SJSA1 (cell line): ENCODE measurements at regions not wholly inside any gene's neighbourhood (a gene's known extent, or its start where the extent isn't known, plus 50 kb on each side); places are given as distances from the start of the nearest gene placed in this dataset.

ENCODE experiments used
- DNase-seq, 2 experiments: peaks; one replicate each; pipeline ENCODE4 v3.0.0-alpha.2; 2015 to 2020; ENCODE audit warnings: low spot score in 2 of 2, low read depth in 1 of 2
- H3K27ac ChIP-seq: fragments of 250-450 bp; sonication (Bioruptor Pico); 2 replicates; pipeline ENCODE4 v1.5.1; 2020; ENCODE audit warnings: mild to moderate bottlenecking, moderate library complexity
- H3K27me3 ChIP-seq: fragments of 250-450 bp; sonication (Bioruptor Pico); replicated peaks from 2 replicates; pipeline ENCODE4 v1.5.1; 2020; ENCODE audit warnings: mild to moderate bottlenecking, moderate library complexity
- H3K36me3 ChIP-seq: fragments of 250-450 bp; sonication (Bioruptor Pico); 2 replicates; pipeline ENCODE4 v1.5.1; 2020; ENCODE audit warnings: mild to moderate bottlenecking
- H3K4me1 ChIP-seq: fragments of 250-450 bp; sonication (Bioruptor Pico); replicated peaks from 2 replicates; pipeline ENCODE4 v1.6.1; 2021; ENCODE audit warnings: mild to moderate bottlenecking
- H3K4me3 ChIP-seq: fragments of 250-450 bp; sonication (Bioruptor Pico); 2 replicates; pipeline ENCODE4 v1.5.1; 2020; ENCODE audit warnings: mild to moderate bottlenecking
- H3K9me3 ChIP-seq: fragments of 250-450 bp; sonication (Bioruptor Pico); replicated peaks from 2 replicates; pipeline ENCODE4 v1.5.1; 2020; ENCODE audit warnings: mild to moderate bottlenecking

DNA sequence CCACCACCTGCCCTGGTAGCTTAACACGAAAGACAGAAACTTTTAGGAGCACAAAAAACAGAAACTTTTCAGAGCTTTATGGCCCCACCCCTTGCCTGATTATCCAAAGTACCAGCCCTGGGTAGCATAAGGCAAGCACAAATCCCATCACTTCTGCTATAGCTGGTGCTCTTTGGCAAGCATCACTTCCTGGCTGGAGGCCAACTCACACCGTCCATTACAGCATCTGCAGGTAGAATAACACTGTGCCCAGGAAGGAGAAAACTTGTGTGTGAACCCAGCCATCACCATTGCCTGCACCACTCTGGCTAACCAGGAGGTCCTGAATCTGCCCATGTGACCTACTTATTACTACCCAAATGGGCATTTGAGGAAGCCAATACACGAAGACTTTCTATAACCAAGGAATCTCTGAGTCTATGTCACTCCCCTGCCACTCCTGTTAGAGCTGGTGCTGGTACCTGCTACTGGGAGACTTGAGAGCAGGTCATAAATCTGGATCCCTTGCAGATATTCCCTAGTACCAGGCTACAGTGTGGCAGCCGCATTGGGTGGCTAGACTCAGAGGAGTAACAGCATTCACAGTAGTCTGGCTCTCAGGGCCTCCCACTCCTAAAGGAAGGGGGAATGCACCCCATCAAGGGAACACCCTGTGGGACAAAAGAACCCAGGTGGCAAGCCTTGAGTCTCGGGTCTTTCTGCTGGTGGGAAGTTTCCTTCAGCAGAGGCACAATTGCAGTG lies 73.3 kb upstream of the AKAP13 start:
- no peaks in the 10 kb centered on the region for H3K27me3 ChIP-seq
- no peak overlapping the region for H3K27ac ChIP-seq
- no peaks in the 10 kb centered on the region for H3K36me3 ChIP-seq
- no peak overlapping the region for H3K4me3 ChIP-seq
- H3K4me1 ChIP-seq: no peaks in the 10 kb centered on the region
- no peak for DNase-seq
- H3K9me3 ChIP-seq: no peaks in the 10 kb centered on the region

DNA sequence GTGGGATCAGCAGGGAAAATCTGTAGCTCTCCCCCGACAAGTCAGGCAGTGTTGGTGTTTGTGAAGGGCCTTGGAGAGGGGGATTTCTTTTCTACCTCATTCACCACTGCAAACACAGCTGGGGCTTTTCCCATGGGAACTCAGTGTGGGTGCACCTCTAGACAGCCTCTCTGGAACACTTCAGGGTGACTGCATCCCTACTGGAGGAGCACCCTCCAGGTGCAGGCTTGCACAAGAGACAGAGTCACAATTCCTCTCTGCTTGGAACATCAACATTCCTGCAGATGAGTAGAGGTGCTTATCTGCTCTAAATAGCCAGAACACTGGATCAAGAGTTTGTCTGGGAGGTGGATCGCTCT lies 72.7 kb upstream of the AKAP13 start:
- H3K27me3 ChIP-seq: no peaks in the 10 kb centered on the region
- no peak overlapping the region for H3K4me3 ChIP-seq
- peaks cover 4% of the 10 kb centered on the region for H3K4me1 ChIP-seq
- H3K27ac ChIP-seq: no peak overlapping the region
- H3K36me3 ChIP-seq: no peaks in the 10 kb centered on the region
- no peak for DNase-seq
- H3K9me3 ChIP-seq: no peaks in the 10 kb centered on the region

DNA sequence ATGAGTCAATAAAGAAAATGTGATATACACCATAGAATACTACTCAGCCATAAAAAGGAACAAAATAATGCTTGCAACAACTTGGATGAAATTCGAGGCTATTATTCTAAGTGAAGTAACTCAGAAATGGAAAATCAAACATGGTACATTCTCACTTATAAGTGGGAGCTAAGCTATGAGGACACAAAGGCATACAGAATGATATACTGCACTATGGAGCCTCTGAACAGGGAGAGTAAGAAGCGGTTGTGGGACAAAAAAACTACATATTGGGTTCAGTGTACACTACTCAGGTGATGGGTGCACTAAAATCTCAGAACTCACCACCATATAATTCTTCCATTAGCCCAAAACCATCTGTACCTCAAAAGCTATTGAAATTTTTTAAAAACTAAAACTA lies 68.8 kb upstream of the AKAP13 start:
- peaks cover 38% of the 10 kb centered on the region for H3K4me1 ChIP-seq
- H3K27ac ChIP-seq: no peak overlapping the region
- DNase-seq: no peak
- H3K4me3 ChIP-seq: no peak overlapping the region
- H3K36me3 ChIP-seq: no peaks in the 10 kb centered on the region
- H3K9me3 ChIP-seq: no peaks in the 10 kb centered on the region
- H3K27me3 ChIP-seq: no peaks in the 10 kb centered on the region

DNA sequence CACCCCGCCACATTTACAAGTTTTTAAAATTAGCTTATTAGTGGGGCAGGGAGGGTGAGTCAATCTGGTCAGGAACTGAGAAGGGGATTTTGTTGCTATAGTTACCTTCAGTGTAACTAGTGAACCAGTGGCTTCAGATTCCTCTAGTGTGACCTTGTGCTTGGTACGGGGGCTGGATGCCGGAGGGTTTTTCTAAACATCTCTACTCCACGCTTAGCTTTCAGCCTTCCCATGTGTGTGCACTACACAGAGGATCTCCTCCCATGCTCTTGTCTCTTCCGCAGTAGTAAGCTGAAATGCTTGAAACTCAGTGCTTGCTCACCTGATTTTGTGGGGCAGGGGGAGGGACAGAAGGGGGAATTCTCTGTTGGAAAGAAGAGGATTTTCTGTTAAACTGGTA lies 67.9 kb upstream of the AKAP13 start:
- DNase-seq: no peak
- Histone ChIP-seq H3K36me3 (no peaks in the 10 kb centered on the region), H3K27ac (no peak overlapping the region), H3K27me3 (no peaks in the 10 kb centered on the region), H3K9me3 (no peaks in the 10 kb centered on the region), H3K4me1 (peaks cover 40% of the 10 kb centered on the region), H3K4me3 (no peak overlapping the region)

DNA sequence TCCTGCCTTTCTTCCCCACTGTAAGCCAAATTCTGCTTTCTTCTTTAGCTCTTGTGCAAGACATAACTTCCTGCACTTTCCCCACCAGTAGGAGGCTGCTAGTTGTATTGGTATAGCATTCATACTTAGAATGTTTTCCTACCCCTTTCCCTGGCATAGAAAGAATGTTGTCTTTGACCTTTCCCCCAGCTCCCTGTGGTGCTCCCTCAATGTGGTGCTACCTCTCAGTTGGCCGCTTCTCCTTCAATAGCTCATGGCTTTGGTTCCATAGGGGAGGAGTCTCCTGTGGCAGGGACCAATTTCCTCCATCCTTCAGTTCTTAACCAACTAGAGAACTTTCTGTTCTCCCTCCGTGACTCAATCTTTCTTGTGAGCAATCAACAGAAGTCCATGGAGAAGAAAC lies 67.5 kb upstream of the AKAP13 start:
- DNase-seq: peak in 1 of 2 experiments; percentile 13
- Histone ChIP-seq H3K4me3 (no peak overlapping the region), H3K27ac (no peak overlapping the region), H3K4me1 (peaks cover 42% of the 10 kb centered on the region), H3K9me3 (no peaks in the 10 kb centered on the region), H3K36me3 (no peaks in the 10 kb centered on the region), H3K27me3 (no peaks in the 10 kb centered on the region)

DNA sequence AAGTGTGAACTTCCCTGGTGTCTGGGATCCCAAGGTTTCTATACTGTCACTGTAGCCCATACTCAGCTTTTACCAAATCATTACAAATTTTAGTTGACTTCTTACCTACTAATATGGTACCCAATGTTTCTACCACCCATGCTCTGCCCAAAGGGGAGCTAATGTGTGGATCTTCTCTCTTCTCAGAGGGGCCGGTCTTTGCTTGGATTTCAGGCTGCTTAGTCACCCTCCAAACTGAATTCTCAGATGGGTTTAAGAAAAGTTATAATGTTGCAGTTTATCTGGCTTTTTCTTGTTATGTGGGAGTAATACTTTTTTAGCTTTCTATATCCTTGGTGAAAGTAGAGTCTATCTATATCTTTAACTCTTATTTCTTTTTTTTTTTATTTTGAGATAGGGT lies 67.1 kb upstream of the AKAP13 start:
- Histone ChIP-seq H3K27ac (peak overlapping the region; percentile 18; the same call in 1 of the 2 replicates), H3K4me3 (no peak overlapping the region), H3K36me3 (no peaks in the 10 kb centered on the region), H3K27me3 (no peaks in the 10 kb centered on the region), H3K4me1 (peaks cover 46% of the 10 kb centered on the region), H3K9me3 (no peaks in the 10 kb centered on the region)
- no peak for DNase-seq

DNA sequence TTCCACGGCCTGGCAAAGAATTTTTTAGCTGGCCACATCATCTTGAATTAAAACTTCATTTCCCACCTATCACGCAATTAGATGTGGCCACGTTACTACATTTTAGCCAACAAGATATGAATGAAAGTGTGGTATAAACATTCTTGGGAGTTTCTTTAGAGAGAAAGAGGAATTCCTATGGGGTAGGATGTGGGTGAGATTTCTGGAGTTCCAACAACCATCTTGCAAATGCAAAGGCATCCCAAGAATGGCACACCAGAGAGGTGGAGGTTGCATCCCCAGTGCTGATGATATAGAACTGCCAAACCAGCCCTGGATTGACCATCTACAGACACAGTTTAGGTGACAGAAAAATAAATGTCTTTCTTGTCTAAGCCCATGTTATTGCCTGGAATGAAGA lies 66.3 kb upstream of the AKAP13 start:
- Histone ChIP-seq H3K4me3 (no peak overlapping the region), H3K9me3 (no peaks in the 10 kb centered on the region), H3K27ac (peak overlapping the region; percentile 18), H3K27me3 (no peaks in the 10 kb centered on the region), H3K36me3 (no peaks in the 10 kb centered on the region), H3K4me1 (peaks cover 54% of the 10 kb centered on the region)
- peak in 1 of 2 experiments; percentile 29 for DNase-seq

DNA sequence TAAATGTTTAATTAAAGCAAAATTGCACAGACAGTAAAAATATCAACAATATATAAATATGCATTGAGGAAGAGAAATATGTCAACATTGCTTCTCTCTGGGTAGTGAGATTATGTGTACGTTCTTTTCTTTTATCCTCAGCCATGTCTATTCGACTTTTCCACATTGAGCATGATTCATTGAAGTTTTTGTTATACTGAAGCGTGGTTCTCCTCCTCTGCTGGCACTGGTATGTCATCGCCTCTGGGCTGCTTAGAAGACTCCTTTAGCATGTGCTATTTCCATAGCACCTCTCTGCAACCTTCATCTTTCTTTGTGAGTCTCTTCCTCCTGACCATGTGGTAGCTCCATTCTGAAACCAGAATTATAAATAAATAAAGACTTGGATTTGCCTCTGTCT lies 65.8 kb upstream of the AKAP13 start:
- no peaks in the 10 kb centered on the region for H3K36me3 ChIP-seq
- no peaks in the 10 kb centered on the region for H3K9me3 ChIP-seq
- peak overlapping the region; percentile 18 for H3K27ac ChIP-seq
- no peaks in the 10 kb centered on the region for H3K27me3 ChIP-seq
- DNase-seq: peak in 1 of 2 experiments; percentile 38
- peaks cover 59% of the 10 kb centered on the region for H3K4me1 ChIP-seq
- no peak overlapping the region for H3K4me3 ChIP-seq

DNA sequence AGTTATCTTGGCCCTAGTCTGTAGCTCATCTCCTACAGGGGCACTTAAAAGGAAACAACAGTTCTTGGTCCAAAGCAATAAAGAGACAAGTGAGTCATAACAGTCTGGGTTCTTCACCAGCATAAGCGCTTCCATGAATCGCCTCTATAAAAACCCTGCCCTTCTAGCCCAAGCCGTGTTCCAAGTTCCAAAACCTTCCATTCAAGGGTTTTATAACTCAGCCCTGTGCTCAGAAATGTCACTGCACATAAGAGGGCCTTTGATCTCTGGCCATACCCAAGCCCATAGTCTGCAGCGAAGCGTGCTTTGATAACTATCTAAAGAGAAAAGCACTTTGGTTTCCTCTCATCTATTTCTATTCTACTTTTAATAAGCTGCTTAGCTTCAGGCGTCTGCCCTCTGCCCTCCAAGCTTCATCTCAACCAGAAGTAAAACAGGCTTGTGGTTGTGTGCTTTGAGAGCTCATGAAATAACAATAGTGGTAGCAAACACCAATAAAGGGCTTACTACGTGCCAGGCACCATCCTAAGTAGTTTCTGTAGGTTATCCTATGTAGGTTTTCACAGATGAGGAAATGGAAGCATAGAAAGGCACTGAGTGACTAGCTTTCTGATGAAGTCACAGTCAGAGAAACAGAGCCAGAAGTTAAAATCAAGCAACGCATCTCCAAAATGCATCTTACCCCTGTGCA lies 64.0 kb upstream of the AKAP13 start:
- no peaks in the 10 kb centered on the region for H3K9me3 ChIP-seq
- H3K36me3 ChIP-seq: no peaks in the 10 kb centered on the region
- DNase-seq: no peak
- no peak overlapping the region for H3K27ac ChIP-seq
- no peaks in the 10 kb centered on the region for H3K27me3 ChIP-seq
- H3K4me3 ChIP-seq: no peak overlapping the region
- peaks cover 59% of the 10 kb centered on the region for H3K4me1 ChIP-seq

DNA sequence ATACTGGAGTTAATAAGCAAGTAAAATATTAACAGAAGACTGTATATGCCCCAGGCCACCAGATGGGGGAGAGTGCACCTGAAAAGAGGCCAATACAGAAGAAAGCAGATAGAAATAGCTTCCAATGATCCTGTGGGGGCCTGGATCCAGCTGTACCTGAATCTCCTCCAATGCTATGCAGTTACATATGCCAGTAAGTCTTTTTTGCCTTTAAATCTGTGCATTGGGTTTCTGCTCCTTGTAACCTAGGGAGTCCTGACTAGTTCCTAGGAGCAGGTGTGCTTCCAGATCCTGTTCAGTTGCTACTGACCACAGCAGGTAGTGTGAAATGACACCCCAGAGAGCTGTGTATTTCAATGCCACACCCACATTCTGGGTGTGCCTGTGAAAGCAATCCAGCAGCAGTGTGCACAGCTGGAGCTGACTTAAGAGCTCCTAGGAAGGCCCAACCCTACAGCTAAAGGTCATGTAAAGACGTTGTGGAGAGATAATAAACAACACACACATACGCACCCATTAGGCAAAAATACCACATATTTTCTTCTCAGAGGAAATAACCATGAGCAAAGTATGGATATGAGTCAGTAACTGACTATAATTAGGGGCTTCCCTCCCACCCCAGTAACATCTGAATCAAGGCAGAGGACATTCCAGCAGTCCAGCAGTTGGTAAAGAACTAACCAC lies 62.2 kb upstream of the AKAP13 start:
- Histone ChIP-seq H3K4me3 (no peak overlapping the region), H3K9me3 (no peaks in the 10 kb centered on the region), H3K27ac (peak overlapping the region; percentile 47), H3K4me1 (peaks cover 50% of the 10 kb centered on the region), H3K27me3 (no peaks in the 10 kb centered on the region), H3K36me3 (no peaks in the 10 kb centered on the region)
- DNase-seq: peak; percentile 73 to 88

DNA sequence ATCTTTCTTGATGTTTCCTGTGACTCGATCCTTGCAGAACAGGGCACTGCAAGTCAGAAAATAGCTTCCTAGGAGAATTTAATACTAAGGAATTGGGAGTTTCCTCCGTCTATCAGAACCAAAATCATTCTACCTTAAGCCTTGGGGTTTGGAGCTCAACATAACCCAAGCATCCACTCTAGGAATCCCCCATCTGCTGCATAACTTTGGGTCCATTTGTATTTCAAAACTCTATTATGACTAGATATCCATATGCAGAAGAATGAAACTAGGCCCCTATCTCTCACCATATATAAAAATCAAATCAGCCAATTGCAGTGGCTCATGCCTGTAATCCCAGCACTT lies 61.7 kb upstream of the AKAP13 start:
- Histone ChIP-seq H3K9me3 (no peaks in the 10 kb centered on the region), H3K4me1 (peaks cover 48% of the 10 kb centered on the region), H3K4me3 (no peak overlapping the region), H3K27me3 (no peaks in the 10 kb centered on the region), H3K36me3 (no peaks in the 10 kb centered on the region), H3K27ac (peak overlapping the region; percentile 45)
- no peak for DNase-seq

DNA sequence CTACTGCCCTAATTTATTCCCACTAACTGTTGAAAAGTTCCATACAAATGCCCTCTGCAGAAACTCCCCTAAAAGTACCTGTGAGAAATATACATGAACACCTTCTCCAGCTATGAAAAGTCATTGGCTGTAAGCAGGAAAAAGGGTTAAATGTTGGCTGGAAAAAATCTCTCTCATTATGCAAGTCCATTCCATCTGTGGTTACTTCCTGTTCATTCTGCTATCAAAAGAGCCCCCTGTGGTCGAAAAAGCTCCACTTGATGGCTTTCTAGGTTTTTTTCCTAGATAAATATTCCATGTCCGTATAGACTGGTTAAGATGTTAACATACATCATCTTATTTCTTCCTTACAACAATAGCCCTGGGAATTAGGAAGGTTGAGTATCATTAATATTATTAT lies 56.2 kb upstream of the AKAP13 start:
- Histone ChIP-seq H3K9me3 (no peaks in the 10 kb centered on the region), H3K27me3 (no peaks in the 10 kb centered on the region), H3K27ac (no peak overlapping the region), H3K36me3 (no peaks in the 10 kb centered on the region), H3K4me3 (no peak overlapping the region), H3K4me1 (peaks cover 5% of the 10 kb centered on the region)
- no peak for DNase-seq

DNA sequence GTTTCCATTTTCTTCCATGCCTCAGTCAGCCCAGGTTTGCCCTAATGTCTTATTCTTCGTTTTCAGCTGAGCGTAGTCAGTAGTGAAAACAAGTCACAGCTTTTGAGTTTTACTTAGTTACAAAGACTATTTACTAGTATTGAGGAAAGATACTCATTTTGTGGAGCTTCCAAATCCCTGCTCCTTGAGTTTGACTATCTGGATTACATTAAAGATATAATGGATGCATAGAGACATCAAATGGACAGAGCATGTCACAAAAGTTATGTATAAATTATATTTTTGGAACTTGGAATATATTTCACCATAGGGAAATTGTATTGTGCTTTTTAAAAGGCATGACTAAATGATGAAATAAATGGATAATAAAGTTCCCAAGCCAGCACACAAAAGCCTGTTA lies 54.6 kb upstream of the AKAP13 start:
- no peak for DNase-seq
- Histone ChIP-seq H3K4me1 (peaks cover 10% of the 10 kb centered on the region), H3K36me3 (no peaks in the 10 kb centered on the region), H3K4me3 (no peak overlapping the region), H3K27me3 (no peaks in the 10 kb centered on the region), H3K9me3 (no peaks in the 10 kb centered on the region), H3K27ac (no peak overlapping the region)

DNA sequence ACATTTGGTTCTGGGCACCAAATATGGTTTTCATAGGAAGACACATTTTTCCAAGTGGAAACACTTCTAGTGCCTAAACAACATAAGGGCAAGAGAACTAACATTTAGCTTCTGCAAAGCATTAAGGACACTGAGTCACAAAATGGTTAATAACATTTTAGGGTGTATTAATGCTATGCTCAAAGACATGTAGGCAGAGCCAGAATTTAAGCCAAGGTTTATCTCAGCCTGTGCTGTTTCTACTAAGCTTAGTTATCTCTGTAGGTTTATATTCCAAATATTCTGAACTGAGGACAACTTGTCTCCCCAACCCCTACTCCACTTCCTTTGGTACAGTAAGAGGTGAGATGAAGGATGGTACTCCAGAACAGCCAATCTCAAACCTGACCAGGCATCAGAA lies 54.1 kb upstream of the AKAP13 start:
- no peaks in the 10 kb centered on the region for H3K36me3 ChIP-seq
- no peak overlapping the region for H3K27ac ChIP-seq
- H3K9me3 ChIP-seq: no peaks in the 10 kb centered on the region
- no peak overlapping the region for H3K4me3 ChIP-seq
- H3K27me3 ChIP-seq: no peaks in the 10 kb centered on the region
- DNase-seq: no peak
- H3K4me1 ChIP-seq: peaks cover 15% of the 10 kb centered on the region
